ENCODE measurements at regions not wholly inside any gene's neighbourhood (a gene's known extent, or its start where the extent isn't known, plus 50 kb on each side); places are given as distances from the start of the nearest gene placed in this dataset.
A peak's percentile ranks its signal among the peaks of the same experiment; 100 is the strongest.

DNA sequence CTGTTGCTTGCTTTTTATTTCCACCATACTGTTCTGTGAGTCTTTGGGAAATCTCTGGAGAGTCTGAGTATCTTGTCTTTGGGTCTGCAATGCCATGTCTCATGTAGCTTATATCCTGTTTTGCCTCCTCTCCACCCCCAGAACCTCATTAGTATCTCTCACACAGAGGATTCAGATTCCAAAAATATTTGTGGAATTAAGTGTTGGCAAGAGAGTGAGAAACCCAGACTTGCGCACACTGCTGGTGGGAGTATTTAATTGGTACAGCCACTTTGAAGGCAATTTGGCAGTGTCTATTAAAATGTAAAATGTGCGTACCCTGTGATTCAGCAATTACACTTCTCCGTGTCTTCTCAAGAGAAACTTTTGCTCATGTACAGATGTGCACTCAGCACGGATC, 68.6 kb downstream of the ZNF621 start:
- intact Hi-C loops (cut with micrococcal nuclease) = no loop called here
- DNase-seq (no peak), ATAC-seq (no peak)

DNA sequence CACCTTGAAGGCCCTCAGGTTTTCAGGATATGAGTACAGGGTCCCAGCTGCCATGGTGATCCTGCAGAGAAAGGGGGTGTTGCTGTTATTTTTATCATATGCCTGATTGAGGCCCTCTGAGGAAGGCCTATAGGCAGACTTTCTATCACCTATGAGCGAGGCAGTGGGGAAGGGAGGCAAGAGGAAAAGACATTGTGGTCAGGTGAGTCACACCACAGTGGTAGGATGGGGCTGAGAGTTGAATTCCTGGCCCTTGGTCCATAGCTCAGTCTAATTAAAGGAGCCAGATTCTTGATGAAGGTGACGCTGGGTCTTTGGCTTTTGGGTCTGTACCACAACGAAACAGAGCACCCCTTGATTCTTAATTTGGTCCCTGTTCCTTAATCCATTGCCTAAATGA, 72.7 kb downstream of the ZNF621 start:
- intact Hi-C loops (cut with micrococcal nuclease) = no loop called here
- DNase-seq (no peak), ATAC-seq (no peak)

DNA sequence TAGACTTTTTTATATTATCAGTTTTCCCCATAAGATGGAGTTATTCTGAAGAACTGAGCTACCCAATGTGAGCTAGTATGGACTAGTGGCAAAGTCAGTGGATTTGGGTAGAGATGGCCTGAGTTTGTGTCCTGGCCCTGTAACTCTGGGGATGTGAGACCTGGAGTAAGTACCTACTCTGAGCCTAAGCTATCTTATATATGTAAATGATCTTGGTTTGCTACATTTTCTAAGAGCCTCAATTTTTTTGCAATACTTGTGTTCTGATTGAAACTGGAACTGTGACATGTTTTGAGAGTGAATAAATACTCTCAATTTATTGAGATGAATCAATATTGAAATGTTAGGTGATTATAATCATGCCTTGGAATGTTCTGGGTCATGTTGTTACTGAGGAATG, 73.6 kb downstream of the ZNF621 start:
- DNase-seq = no peak
- ATAC-seq = no peak
- intact Hi-C loops (cut with micrococcal nuclease) = no loop called here

DNA sequence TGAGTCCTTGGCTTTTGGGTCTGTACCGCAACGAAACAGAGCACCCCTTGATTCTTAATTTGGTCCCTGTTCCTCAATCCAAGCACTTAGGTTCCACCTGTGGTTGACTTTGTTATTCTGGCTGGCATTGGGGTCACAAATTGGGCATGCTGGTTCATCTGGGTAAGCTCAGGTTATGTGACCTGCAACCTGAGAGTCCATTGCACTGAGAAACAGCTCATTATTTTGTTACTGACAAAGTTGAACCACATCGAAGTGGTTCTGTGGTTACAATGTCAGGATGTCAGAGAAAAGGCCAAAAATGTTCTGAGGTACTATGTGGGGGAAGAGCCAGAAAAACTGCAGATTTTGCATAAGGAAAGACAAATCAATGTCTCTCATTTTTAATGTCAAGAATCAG, 74.2 kb downstream of the ZNF621 start:
- DNase-seq (no peak), ATAC-seq (no peak)
- intact Hi-C loops (cut with micrococcal nuclease) = no loop called here

DNA sequence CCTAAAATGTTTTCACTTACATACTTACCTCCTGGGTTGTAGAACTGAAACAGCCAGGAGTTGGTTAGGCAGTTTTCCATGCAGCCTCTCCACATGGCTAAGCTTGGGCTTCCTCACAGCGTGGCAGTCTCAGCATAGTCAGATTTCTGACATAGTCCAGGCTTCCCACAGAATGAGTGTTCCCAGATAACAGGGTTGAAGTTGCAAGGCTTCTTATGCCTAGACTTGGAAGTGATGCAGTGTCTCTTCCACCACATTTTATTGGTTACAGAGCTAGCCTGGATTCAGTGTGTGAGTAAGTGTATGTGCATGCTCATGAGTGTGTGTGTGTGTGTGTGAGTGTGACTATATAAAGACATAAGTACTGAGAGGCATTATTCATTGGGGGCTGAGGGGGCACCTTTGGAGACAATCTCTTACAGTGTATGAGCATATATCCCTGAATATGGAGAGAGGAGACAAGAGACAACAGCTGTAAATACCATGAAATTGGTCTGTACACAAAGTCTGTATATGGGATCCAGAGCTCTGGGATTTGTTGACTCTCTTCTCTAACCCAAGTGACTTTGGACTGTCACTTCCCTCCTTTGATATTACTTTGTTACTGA, 78.1 kb downstream of the ZNF621 start:
- intact Hi-C loops (cut with micrococcal nuclease) = no loop called here
- no peak for DNase-seq
- no peak for ATAC-seq

DNA sequence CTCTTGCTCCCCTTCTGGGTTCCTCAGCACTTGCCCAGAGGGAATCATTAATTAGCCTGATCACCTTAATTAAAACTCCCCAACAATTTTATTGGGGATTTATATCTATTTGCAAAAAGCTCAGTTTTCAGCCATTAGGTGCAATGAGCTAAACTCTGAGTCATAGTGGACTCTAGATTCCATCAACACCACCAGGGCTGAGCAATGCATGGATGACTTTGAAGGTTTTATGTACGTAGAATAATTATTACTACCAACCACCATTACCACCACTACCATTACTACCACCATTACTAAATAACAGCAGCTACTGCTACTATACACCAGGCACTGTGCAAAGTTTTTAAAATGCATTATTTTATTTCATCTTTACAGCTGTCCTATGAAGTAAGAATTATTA, 81.2 kb downstream of the ZNF621 start:
- ATAC-seq (no peak), DNase-seq (no peak)
- intact Hi-C loops (cut with micrococcal nuclease) = no loop called here

DNA sequence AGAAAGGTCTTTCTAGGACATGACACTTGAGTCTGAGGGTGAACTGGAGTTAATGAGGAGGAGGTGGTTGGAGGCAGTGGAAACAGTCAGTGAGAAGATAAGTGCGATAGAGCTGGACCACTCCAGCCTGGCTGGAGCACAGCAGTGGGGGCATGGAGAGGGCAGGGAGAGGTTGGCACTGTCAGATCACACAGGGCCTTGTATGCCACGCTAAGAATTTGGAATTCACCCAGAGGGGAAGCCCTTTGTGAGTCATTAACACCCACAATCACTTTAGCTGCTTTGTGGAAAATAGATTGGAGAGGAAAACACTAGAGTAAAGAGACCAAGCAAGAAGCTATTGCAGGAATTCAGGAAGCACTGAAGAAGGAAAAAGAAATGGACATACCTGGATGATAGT, 83.3 kb downstream of the ZNF621 start:
- ATAC-seq = peak; percentile 84
- no peak for DNase-seq
- intact Hi-C loops (cut with micrococcal nuclease) = no loop called here

DNA sequence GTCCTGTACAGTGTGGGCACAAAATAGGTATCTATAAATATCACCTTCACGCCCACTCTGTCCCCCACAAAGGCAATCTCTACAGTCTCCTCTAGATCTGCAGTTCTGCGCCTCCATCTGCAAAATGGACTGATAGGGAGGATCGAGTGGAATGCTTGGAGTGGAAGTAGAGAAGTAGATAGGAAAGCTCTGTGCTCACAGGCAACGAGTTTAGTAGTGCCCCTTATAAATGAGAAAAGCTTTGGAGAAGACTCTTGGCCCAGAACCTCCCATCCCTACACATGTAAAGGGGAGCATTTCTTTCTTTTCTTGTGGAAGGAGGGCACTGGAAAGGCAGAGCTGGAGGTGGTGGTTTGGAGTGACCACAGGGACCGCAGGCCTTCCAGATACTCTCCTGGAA, 88.5 kb downstream of the ZNF621 start:
- intact Hi-C loops (cut with micrococcal nuclease) = no loop called here
- no peak for DNase-seq
- no peak for ATAC-seq

DNA sequence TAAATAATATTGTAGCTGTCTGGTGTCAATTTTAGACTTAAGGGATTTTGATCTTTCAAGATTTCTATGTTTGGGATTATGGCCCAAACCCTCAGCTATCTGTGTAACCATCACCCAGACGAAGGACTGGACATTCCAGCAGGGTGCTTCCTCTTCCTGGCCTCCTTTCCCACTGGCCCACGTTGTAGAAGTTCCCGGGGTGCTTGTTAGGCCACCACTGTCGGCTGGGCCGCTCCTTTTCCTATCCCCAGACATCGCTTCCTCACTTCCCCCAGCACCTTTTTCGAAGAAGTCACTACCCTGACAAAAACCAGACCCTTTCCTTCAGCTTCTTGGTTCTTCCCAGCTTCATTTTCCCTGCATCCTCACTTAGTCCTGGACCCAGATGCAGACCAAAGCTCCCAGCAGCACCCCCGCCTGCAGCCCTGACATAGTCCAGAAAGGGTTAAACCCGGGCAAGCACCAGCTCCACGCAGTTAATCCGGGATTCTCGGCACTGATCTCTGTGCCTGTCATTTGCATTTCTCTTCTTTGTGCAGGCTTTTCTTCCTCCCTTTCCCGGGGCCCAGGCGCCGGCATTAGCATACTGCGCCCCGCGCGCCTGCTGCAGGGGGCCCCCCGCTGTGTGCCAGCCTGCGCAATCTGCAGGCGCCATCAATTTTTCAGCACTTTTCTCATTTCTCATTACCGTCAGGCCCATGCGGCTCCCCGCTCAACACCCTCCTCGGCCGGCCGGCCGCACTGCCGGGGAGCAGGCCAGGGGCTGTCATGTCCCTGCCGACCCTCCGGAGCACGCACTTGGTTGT, 90.6 kb downstream of the ZNF621 start:
- intact Hi-C loops (cut with micrococcal nuclease) = no loop called here
- no peak for DNase-seq
- ATAC-seq = no peak

DNA sequence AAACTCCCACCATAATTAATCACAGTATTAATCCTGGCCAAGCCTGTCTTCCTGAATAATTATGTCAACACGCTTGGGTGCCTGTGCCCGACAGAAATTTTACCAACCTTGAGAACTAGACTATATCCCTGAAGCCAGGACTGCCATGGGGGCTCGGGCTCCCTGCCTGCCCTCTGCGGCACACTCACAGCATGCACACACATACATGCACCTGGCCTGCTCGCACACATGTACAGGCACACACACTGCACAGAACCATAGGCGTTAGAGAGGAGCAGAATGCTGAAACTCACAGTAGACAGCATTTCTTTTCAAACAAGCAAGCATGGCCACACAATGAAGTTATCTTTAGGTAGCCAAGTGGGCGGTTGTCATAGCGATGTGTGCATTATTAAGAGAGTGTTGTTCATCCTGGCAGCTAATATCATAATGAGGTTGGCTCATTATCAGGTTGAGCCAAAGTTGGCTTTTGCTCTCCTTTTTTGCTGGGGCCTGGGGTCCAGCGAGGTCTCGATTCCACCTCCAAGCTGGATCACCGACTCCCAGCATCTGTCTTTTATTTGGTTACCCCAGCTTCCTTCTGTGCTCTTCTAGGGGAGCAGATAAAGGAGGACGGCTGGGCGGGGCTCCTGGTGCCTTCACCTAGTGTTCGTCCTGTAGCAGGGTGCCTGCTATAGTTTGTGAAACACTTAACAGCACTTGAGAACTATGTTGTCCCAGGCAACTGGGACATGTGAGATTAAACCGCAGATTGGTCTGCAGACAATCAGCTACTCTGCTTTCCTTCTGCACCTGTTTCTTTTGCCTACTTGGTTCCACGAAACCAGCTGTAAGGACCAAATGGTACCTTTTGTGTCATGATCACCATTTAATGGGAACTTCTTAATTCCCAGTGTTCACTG, 91.4 kb downstream of the ZNF621 start:
- intact Hi-C loops (cut with micrococcal nuclease) = no loop called here
- ATAC-seq (no peak), DNase-seq (no peak)

DNA sequence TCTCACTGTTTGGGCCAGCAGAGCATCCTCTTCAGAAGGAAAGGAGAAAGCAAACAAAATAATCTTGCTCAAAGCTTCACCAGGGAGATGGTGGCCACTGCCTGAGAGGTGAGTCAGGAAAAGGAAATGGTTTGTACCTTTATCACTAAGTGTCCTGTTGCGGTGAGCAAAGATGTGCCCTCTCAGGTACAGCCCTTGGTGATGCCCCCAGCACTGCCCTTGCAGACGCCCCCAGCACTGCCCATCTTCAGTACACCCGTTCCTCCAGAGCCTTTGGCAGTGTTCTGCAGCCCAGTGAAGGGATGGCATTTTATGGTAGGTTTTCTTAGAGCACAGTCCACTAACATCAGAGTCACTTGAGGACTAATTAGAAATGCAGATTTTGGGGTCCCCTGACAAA, 92.3 kb downstream of the ZNF621 start:
- intact Hi-C loops (cut with micrococcal nuclease) = no loop called here
- ATAC-seq (no peak), DNase-seq (no peak)

DNA sequence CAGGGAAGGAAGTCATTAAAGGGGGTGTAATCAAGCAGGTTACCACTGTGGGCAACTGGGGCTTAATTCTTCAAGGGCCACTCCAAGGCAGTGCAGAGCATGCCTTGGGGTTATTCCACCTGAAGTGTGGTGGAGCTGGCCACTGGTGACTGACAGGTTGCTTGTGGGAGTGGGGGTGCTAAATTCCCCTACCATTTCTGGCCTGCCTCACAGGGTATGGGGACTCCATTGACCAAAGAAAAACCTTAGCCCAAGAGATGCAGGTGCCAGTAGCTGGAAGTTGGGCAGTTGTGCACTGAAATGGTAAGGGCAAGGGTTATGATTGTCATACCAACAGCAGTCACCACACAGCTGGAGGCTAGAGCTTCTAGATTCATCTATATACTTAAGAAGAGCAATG, 93.4 kb downstream of the ZNF621 start:
- ATAC-seq (no peak), DNase-seq (no peak)
- intact Hi-C loops (cut with micrococcal nuclease) = no loop called here

DNA sequence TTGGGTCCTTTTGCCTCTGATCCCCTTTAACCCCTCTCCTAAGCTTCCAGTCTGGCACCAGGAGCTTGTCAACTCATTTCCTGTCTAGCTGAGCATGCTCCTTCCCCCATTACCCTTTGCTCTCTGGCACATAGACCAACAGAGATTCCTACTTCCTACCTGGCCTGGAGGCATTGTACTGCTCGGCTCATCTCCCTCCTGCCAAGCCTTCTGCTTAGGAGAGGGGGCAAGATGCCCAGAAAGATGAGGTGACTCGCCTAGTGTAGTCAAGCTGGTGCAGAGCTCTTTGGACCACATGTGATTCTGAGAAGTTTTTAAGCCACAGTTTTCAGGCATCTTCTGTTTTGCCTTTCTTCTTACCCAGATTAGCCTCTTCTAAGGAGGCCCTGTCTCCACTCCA, 95.4 kb downstream of the ZNF621 start:
- no peak for ATAC-seq
- intact Hi-C loops (cut with micrococcal nuclease) = no loop called here
- DNase-seq = no peak

DNA sequence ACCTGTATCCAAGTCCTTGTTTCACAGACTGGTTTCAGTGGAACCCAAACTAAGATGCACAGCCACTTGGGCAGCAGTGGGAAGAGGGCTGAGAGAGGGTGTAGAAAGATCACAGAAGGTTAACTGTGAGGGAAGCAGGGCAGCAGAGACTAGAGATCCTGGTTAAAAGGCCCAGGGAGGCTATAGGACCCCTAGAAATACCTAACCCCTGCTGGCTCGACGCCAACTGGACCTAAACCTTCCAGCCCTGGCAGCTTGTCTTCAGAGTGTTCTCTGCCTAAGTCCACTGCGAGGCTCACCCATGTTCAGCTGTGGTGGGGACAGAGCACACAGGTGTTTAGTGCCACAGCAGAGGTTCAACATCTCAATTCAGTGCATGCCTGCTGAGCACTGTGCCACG, 96.5 kb downstream of the ZNF621 start:
- ATAC-seq (no peak), DNase-seq (no peak)
- intact Hi-C loops (cut with micrococcal nuclease) = no loop called here

DNA sequence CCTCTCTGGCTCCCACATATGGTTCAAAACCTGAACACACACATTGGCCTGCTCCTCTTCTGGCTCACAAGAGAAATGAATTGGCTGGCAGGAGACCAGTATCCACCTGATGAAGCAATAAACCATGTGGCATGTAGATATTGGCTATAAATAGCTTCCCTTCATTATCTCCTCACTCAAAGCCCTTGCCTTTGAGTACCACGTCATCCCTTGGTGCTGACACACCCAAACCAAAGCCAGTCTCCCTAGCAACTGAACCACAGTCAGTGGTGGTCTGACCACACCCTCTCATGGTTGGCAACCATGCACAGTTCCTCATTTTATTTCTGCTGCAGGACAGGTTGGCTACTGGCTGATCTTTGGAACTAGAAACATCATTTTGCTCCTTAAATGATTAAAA, 98.8 kb downstream of the ZNF621 start:
- ATAC-seq (peak; percentile 95), DNase-seq (no peak)
- intact Hi-C loops (cut with micrococcal nuclease) = no loop called here

DNA sequence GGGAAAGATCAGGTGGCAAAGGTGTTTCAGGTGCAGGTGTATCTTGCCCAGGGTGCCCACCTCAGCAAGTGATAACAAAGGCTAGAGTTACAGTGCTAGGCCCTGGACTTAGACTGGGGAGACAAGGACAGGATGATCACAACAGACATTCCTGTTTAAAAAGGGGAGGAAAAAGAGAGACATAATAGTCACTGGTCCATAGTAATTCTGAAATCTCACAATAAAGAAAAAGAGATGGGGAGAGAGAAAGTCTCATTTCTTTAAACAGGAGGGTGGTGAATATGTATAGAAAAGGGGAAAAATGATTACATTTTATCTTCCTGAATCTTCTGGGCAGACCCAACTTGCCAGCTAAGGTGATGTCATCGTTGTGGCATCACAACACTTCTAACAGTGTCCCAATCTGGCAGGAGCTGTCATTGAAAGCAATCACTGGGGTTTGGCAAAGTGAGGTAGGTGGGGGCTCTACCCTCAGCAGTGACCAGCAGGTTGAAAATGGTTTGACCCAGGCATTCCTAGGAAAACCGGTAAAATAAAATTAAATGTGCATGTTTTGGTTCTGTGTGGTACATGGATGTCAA, 99.5 kb downstream of the ZNF621 start:
- ATAC-seq (no peak), DNase-seq (no peak)
- intact Hi-C loops (cut with micrococcal nuclease) = no loop called here

DNA sequence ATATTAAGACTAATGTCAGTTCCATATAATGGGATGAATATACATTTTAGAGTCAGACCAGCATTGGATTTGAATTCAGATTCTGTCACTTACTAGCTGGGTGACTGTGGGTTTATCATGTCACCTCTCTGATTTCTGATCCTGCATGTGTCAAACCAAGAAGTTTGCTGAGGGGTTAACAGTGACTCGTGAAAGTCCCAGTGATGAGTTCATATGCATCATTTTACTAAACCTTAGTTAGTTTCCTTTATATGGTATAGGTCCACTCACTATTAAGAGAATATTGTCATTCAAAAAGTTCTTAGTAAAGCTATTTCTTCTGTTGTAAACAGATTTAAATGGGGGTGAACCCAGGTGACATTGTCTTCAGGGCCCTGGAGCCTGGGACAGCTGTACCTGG, 102.3 kb downstream of the ZNF621 start:
- intact Hi-C loops (cut with micrococcal nuclease) = no loop called here
- no peak for ATAC-seq
- DNase-seq = no peak

DNA sequence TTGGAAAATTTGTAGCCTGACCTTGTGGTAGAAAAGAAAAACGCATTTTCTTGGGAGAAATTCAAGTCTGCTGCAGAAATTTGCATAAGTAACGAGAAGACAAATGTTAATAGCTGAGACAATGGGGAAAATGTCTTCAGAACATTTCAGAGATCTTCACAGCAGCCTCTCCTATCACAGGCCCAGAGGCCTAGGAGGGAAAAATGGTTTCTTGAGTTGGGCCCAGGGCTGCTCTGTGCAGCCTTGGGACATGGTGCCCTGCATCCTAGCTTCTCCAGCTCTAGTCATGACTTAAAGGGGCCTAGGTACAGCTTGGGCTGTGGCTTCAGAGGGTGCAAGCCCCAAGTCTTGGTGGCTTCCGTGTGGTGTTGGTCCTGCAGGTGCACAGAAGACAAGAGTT, 104.2 kb downstream of the ZNF621 start:
- intact Hi-C loops (cut with micrococcal nuclease) = no loop called here
- ATAC-seq = no peak
- DNase-seq = no peak

DNA sequence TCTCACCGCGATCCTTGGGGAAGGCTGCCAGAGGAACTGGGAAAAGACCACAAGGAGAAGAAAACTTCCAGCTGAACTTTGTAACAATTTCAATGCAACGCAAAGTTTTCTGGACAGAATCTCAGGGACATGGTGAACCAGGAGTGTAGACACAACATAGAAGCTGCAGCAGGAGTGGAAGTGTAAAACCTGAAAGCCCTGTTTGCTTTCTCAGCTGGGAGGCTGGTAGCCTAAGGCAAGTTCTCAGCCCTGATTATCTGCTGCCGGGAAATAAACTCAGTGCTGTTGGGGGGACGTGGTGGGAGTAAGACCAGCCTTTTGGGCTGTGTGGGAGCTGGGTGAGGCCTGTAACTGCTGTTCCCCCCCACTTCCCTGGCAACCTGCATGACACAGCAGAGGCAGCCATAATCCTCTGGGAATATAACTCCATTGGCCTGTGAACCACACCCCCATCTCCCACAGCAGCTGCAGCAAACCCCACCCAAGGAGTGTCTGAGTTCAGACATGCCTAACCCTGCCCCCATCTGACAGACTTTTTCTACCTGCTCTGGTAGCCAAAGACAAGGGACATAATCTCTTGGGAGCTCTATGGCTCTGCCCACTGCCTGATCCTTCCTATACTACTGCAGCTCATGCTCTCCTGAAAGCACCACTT, 106.7 kb downstream of the ZNF621 start:
- DNase-seq (no peak), ATAC-seq (no peak)
- intact Hi-C loops (cut with micrococcal nuclease) = loop anchor here (5.0 kb wide), 1 partner anchor 801 kb away; no protein-coding TSS in a partner anchor

All from left ventricle myocardium superior (tissue), 1 donor.